KMS-11 (cell line): ENCODE measurements at regions not wholly inside any gene's neighbourhood (a gene's known extent, or its start where the extent isn't known, plus 50 kb on each side); places are given as distances from the start of the nearest gene placed in this dataset.
"Not testable (repeated sequence)": the region's sequence is repeated elsewhere in the genome, so short reads cannot be mapped to it uniquely, and the experiment has no call there.

Experiments
- H2AFZ ChIP-seq: fragments of 200-600 bp; sonication (generic); 2 replicates; pipeline ENCODE4 v1.6.1; 2016; ENCODE audit warnings: antibody characterized with exemption, mixed run types, low read depth
- H3K27ac ChIP-seq: fragments of 200-600 bp; sonication (generic); 2 replicates; pipeline ENCODE4 v1.6.1; 2016; ENCODE audit warnings: mild to moderate bottlenecking, mixed run types
- H3K27me3 ChIP-seq: fragments of 200-600 bp; sonication (generic); 2 replicates; pipeline ENCODE4 v1.6.1; 2017; ENCODE audit warnings: mild to moderate bottlenecking, low read depth, mixed run types, moderate library complexity; ENCODE audit not compliant: insufficient read depth
- H3K36me3 ChIP-seq: fragments of 200-600 bp; sonication (generic); 2 replicates; pipeline ENCODE4 v1.6.1; 2017; ENCODE audit warnings: mild to moderate bottlenecking, mixed run types; ENCODE audit not compliant: insufficient read depth
- H3K4me1 ChIP-seq: fragments of 200-600 bp; sonication (generic); 2 replicates; pipeline ENCODE4 v1.6.1; 2016; ENCODE audit warnings: mild to moderate bottlenecking, low read depth, mixed run types; ENCODE audit not compliant: poor library complexity, severe bottlenecking
- H3K4me2 ChIP-seq: fragments of 200-600 bp; sonication (generic); 2 replicates; pipeline ENCODE4 v1.7.0; 2016; ENCODE audit warnings: mild to moderate bottlenecking, mixed run types
- H3K4me3 ChIP-seq: fragments of 200-600 bp; sonication (generic); IDR thresholded peaks from 2 replicates; pipeline ENCODE4 v1.6.1; 2017; ENCODE audit warnings: low read depth, low read length, mixed read lengths; ENCODE audit not compliant: insufficient read depth
- H3K79me2 ChIP-seq: fragments of 200-600 bp; sonication (generic); 2 replicates; pipeline ENCODE4 v1.6.1; 2016; ENCODE audit warnings: low read depth, mixed run types; ENCODE audit not compliant: insufficient read depth
- H3K9ac ChIP-seq: fragments of 200-600 bp; sonication (generic); 2 replicates; pipeline ENCODE4 v1.6.1; 2016; ENCODE audit warnings: mild to moderate bottlenecking, mixed run types
- H4K20me1 ChIP-seq: fragments of 200-600 bp; sonication (generic); 2 replicates; pipeline ENCODE4 v1.6.1; 2016; ENCODE audit warnings: mild to moderate bottlenecking, mixed run types; ENCODE audit not compliant: insufficient read depth
- TF ChIP-seq, protein P1 (sequence below): fragments of 200-600 bp; sonication (generic); conservative IDR thresholded peaks from 2 replicates; pipeline ENCODE4 v1.6.1; 2017; ENCODE audit warnings: low read depth, mild to moderate bottlenecking, antibody characterized with exemption, low read length, moderate library complexity, mixed read lengths

GRCh38 chr4:89493367-89493766 lies 185.8 kb upstream of the GPRIN3 start:
- H2AFZ ChIP-seq: no peak overlapping the region
- TF ChIP-seq, protein P1, sequence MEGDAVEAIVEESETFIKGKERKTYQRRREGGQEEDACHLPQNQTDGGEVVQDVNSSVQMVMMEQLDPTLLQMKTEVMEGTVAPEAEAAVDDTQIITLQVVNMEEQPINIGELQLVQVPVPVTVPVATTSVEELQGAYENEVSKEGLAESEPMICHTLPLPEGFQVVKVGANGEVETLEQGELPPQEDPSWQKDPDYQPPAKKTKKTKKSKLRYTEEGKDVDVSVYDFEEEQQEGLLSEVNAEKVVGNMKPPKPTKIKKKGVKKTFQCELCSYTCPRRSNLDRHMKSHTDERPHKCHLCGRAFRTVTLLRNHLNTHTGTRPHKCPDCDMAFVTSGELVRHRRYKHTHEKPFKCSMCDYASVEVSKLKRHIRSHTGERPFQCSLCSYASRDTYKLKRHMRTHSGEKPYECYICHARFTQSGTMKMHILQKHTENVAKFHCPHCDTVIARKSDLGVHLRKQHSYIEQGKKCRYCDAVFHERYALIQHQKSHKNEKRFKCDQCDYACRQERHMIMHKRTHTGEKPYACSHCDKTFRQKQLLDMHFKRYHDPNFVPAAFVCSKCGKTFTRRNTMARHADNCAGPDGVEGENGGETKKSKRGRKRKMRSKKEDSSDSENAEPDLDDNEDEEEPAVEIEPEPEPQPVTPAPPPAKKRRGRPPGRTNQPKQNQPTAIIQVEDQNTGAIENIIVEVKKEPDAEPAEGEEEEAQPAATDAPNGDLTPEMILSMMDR: no peak
- no peak overlapping the region for H3K27ac ChIP-seq
- no peak overlapping the region for H3K9ac ChIP-seq
- no peaks in the 10 kb centered on the region for H3K36me3 ChIP-seq
- H3K27me3 ChIP-seq: no peaks in the 10 kb centered on the region
- H3K4me3 ChIP-seq: no peak overlapping the region
- H3K79me2 ChIP-seq: no peaks in the 10 kb centered on the region
- H3K4me1 ChIP-seq: peaks cover 7% of the 10 kb centered on the region
- H4K20me1 ChIP-seq: no peaks in the 10 kb centered on the region
- no peak overlapping the region for H3K4me2 ChIP-seq

DNA sequence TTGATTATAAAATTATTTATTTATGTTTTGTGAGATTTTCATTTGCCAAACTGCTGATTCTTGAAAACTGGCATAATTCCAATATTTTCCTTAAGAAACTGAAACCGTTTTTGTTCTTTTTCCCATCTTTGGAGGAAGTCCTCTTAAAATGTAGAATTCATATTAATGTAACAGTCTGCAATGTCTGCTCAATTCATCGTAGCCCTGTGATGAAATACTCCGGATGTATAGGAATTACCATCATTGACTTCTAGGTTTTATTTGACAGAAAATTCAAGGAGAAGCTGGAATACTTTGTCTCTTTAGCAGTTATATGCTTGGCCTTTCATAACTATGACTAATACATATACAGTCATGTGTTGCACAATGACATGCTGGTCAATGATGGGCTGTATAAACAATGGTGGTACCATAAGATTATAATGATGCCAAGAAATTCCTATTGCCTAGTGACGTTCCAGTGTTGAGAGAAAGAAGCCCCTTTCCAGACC lies 185.0 kb upstream of the GPRIN3 start:
- Histone ChIP-seq H3K27me3 (no peaks in the 10 kb centered on the region), H3K36me3 (no peaks in the 10 kb centered on the region), H4K20me1 (no peaks in the 10 kb centered on the region), H2AFZ (no peak overlapping the region), H3K4me3 (no peak overlapping the region), H3K4me1 (peaks cover 13% of the 10 kb centered on the region), H3K79me2 (no peaks in the 10 kb centered on the region), H3K27ac (no peak overlapping the region), H3K4me2 (no peak overlapping the region), H3K9ac (no peak overlapping the region)
- TF ChIP-seq, protein P1: no peak

DNA sequence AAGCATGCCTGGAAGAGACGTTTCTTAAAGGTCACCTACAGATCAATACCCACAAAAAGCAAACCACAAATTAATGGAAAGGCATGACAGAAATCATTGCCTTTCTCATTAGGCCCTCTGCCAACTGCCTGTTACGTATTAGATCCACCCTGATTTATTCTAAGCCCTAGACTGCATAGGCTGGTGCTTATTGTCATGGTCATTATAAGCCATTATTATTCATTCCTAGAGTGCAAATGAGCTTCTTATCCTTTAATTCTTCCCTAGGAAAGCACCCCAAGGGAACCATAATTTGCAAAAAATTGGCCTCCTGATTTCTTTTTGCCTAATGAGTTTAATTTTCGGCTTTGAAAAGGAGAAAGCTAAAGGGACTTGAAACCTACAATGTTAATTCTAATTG lies 184.2 kb upstream of the GPRIN3 start:
- Histone ChIP-seq H2AFZ (no peak overlapping the region), H3K36me3 (no peaks in the 10 kb centered on the region), H3K4me3 (no peak overlapping the region), H3K4me2 (no peak overlapping the region), H3K4me1 (peaks cover 8% of the 10 kb centered on the region), H3K27me3 (no peaks in the 10 kb centered on the region), H4K20me1 (no peaks in the 10 kb centered on the region), H3K27ac (no peak overlapping the region), H3K9ac (no peak overlapping the region), H3K79me2 (no peaks in the 10 kb centered on the region)
- TF ChIP-seq, protein P1: no peak

DNA sequence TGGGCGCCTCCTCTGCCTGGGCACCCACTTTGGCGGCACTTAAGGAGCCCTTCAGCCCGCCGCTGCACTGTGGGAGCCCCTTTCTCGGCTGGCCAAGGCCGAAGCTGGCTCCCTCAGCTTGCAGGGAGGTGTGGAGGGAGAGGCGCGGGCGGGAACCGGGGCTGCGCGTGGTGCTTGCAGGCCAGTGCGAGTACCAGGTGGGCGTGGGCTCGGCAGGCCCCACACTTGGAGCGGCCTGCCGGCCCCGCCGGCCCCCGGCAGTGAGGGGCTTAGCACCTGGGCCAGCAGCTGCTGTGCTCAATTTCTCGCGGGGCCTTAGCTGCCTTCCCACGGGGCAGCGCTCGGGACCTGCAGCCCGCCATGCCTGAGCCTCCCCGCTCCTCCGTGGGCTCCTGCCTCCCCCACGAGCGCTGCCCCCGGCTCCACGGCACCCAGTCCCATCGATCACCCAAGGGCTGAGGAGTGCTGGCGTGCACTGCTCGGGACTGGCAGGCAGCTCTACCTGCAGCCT lies 182.4 kb upstream of the GPRIN3 start:
- not testable (repeated sequence) for H3K4me2 ChIP-seq, H3K36me3 ChIP-seq, H3K4me3 ChIP-seq, H3K79me2 ChIP-seq, H3K4me1 ChIP-seq, H4K20me1 ChIP-seq, H2AFZ ChIP-seq, H3K27me3 ChIP-seq, H3K27ac ChIP-seq, H3K9ac ChIP-seq

- TF ChIP-seq, protein P1: no peak
- Histone ChIP-seq H3K4me3 (no peak overlapping the region), H3K27me3 (no peaks in the 10 kb centered on the region), H4K20me1 (no peaks in the 10 kb centered on the region), H3K9ac (no peak overlapping the region), H3K4me2 (no peak overlapping the region), H2AFZ (no peak overlapping the region), H3K79me2 (no peaks in the 10 kb centered on the region), H3K36me3 (no peaks in the 10 kb centered on the region), H3K27ac (no peak overlapping the region), H3K4me1 (peaks cover 6% of the 10 kb centered on the region)
Measured at GRCh38 chr4:89489338-89489771, 181.8 kb upstream of the GPRIN3 start.
